ENCODE measurements at regions not wholly inside any gene's neighbourhood (a gene's known extent, or its start where the extent isn't known, plus 50 kb on each side); places are given as distances from the start of the nearest gene placed in this dataset.

GRCh38 chr10:113313048-113313602, 239.7 kb upstream of the HABP2 start:
- TF ChIP-seq CTCF (IDR thresholded peaks at IDR 0.05; ENCODE audit: low read length) (no peak), EZH2 (IDR thresholded peaks at IDR 0.05; ENCODE audit: borderline replicate concordance, low read length) (no peak)

Measured in OCI-LY1 (cell line).